ENCODE measurements at regions not wholly inside any gene's neighbourhood (a gene's known extent, or its start where the extent isn't known, plus 50 kb on each side); places are given as distances from the start of the nearest gene placed in this dataset.
A peak's percentile ranks its signal among the peaks of the same experiment; 100 is the strongest.

GRCh38 chr13:97107815-97108529, 113.7 kb upstream of the OXGR1 start:
- DNase-seq (no peak), ATAC-seq (no peak)
- Histone ChIP-seq H3K36me3 (no peaks in the 10 kb centered on the region), H3K27me3 (no peaks in the 10 kb centered on the region), H3K27ac (no peak overlapping the region), H3K9me3 (no peaks in the 10 kb centered on the region), H3K4me3 (no peak overlapping the region), H3K4me1 (peaks cover 12% of the 10 kb centered on the region)
- intact Hi-C loops (cut with DNase I), result loop anchor here (10.0 kb wide), 1 partner anchor 107 kb away; no protein-coding TSS in a partner anchor
- no peak for TF ChIP-seq CTCF (IDR thresholded peaks at IDR 0.05)

DNA sequence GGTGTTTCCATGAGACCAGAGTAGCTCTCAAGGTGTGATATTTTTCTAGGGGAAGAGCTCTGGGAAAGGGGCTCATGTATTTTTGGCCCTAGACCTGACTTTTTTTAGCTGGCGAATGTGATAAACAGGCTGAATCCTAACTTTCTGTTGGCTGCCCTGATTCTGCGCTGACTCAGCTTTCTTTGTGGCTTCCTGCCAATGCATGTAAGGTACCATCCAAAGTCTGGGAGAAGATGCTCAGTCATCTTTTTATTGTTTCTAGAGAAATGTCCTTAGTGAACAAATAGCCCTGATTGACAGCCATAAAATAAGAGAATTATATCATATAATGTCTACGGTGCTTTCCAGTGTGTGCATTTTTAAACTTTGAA, 113.6 kb upstream of the MBNL2 start:
- ATAC-seq (no peak), DNase-seq (no peak)
- peaks cover 13% of the 10 kb centered on the region for H3K4me1 ChIP-seq
- H3K4me3 ChIP-seq, result no peak overlapping the region
- no peaks in the 10 kb centered on the region for H3K27me3 ChIP-seq
- intact Hi-C loops (cut with DNase I), result loop anchor here (10.0 kb wide), 1 partner anchor 106 kb away; no protein-coding TSS in a partner anchor
- no peak for TF ChIP-seq CTCF (IDR thresholded peaks at IDR 0.05)
- H3K9me3 ChIP-seq, result no peaks in the 10 kb centered on the region
- no peaks in the 10 kb centered on the region for H3K36me3 ChIP-seq
- H3K27ac ChIP-seq, result no peak overlapping the region

GRCh38 chr13:97109256-97109655, 112.9 kb upstream of the MBNL2 start:
- ATAC-seq (no peak), DNase-seq (no peak)
- no peak for TF ChIP-seq CTCF (IDR thresholded peaks at IDR 0.05)
- H3K9me3 ChIP-seq, result no peaks in the 10 kb centered on the region
- no peaks in the 10 kb centered on the region for H3K36me3 ChIP-seq
- H3K27me3 ChIP-seq, result no peaks in the 10 kb centered on the region
- intact Hi-C loops (cut with DNase I), result loop anchor here (10.0 kb wide), 1 partner anchor 106 kb away; no protein-coding TSS in a partner anchor
- H3K4me1 ChIP-seq, result peaks cover 20% of the 10 kb centered on the region
- no peak overlapping the region for H3K4me3 ChIP-seq
- H3K27ac ChIP-seq, result no peak overlapping the region

GRCh38 chr13:97109841-97110492, 112.2 kb upstream of the MBNL2 start:
- intact Hi-C loops (cut with DNase I), result loop anchor here (10.0 kb wide), 2 partner anchors 105 to 235 kb away; no protein-coding TSS in a partner anchor
- DNase-seq, result peak; percentile 95
- H3K36me3 ChIP-seq, result no peaks in the 10 kb centered on the region
- peak; percentile 99 for ATAC-seq
- H3K4me1 ChIP-seq, result peaks cover 26% of the 10 kb centered on the region
- no peaks in the 10 kb centered on the region for H3K27me3 ChIP-seq
- H3K4me3 ChIP-seq, result no peak overlapping the region
- no peaks in the 10 kb centered on the region for H3K9me3 ChIP-seq
- no peak overlapping the region for H3K27ac ChIP-seq
- peak; percentile 97 for TF ChIP-seq CTCF (IDR thresholded peaks at IDR 0.05)

- peaks cover 35% of the 10 kb centered on the region for H3K4me1 ChIP-seq
Observed at GRCh38 chr13:97110936-97111335, 111.2 kb upstream of the MBNL2 start.

More at GRCh38 chr13:97110936-97111335, 111.2 kb upstream of the MBNL2 start:
- Histone ChIP-seq H3K27me3 (no peaks in the 10 kb centered on the region), H3K4me3 (no peak overlapping the region), H3K36me3 (no peaks in the 10 kb centered on the region), H3K27ac (no peak overlapping the region), H3K9me3 (no peaks in the 10 kb centered on the region)
- intact Hi-C loops (cut with DNase I), result loop anchor here (10.0 kb wide), 1 partner anchor 234 kb away; no protein-coding TSS in a partner anchor
- ATAC-seq (no peak), DNase-seq (no peak)
- TF ChIP-seq CTCF (IDR thresholded peaks at IDR 0.05), result no peak

Data from upper lobe of right lung (tissue), 1 donor.